HUES64 (cell line): ENCODE measurements at regions not wholly inside any gene's neighbourhood (a gene's known extent, or its start where the extent isn't known, plus 50 kb on each side); places are given as distances from the start of the nearest gene placed in this dataset.

Experiments
- H3K27ac ChIP-seq: 2 replicates; pipeline ENCODE4 v1.7.0; 2013; ENCODE audit warnings: low read depth, low read length, inconsistent platforms
- H3K27me3 ChIP-seq: 2 replicates; pipeline ENCODE4 v1.6.1; 2013; ENCODE audit warnings: mild to moderate bottlenecking, low read length; ENCODE audit not compliant: insufficient read depth
- H3K36me3 ChIP-seq: 2 replicates; pipeline ENCODE4 v1.6.1; 2013; ENCODE audit warnings: mild to moderate bottlenecking, low read length; ENCODE audit not compliant: insufficient read depth
- H3K4me1 ChIP-seq: 2 replicates; pipeline ENCODE4 v1.6.1; 2013; ENCODE audit warnings: mild to moderate bottlenecking, low read length, moderate library complexity; ENCODE audit not compliant: insufficient read depth
- H3K4me3 ChIP-seq: 2 replicates; pipeline ENCODE4 v1.5.1; 2013; ENCODE audit warnings: mild to moderate bottlenecking, low read length, moderate library complexity
- H3K9ac ChIP-seq: 2 replicates; pipeline ENCODE4 v1.6.1; 2013; ENCODE audit warnings: mild to moderate bottlenecking, low read depth, low read length
- H3K9me3 ChIP-seq: 2 replicates; pipeline ENCODE4 v1.6.1; 2013; ENCODE audit warnings: low read depth, low read length; ENCODE audit not compliant: insufficient read depth
- WGBS: fragments of 150-250, 120-280 bp; methylation state at CpG from one replicate; pipeline ENCODE4 v1.1.7; 2013; ENCODE audit warnings: missing lambda C conversion rate; 5-methylcytosine and 5-hydroxymethylcytosine counted together

DNA sequence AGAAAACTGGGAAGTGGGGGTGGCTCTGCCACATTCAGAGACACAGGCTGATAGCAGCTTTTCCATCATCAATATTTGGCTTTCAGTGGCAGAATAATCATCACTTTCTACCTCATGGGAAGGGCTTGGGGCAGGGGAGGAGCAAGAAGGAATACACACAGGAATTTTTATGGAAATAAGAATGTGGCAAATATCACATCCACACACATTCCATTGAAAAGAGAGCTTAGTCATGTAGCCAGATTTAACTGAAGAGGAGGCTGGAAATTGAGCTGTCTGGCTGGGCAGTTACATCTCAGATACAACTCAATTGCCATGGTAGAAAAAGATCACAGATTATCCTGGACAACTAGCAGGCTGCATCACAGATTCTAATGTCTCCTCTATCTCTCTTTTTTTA, 1474.0 kb upstream of the ACVR2A start:
- no peak overlapping the region for H3K4me3 ChIP-seq
- no peaks in the 10 kb centered on the region for H3K27me3 ChIP-seq
- H3K9ac ChIP-seq, result no peak overlapping the region
- no peaks in the 10 kb centered on the region for H3K36me3 ChIP-seq
- no peaks in the 10 kb centered on the region for H3K4me1 ChIP-seq
- H3K27ac ChIP-seq, result 0 out of 2 replicates have a peak overlapping the region, but pooled peaks have one; percentile 13
- H3K9me3 ChIP-seq, result no peaks in the 10 kb centered on the region

DNA sequence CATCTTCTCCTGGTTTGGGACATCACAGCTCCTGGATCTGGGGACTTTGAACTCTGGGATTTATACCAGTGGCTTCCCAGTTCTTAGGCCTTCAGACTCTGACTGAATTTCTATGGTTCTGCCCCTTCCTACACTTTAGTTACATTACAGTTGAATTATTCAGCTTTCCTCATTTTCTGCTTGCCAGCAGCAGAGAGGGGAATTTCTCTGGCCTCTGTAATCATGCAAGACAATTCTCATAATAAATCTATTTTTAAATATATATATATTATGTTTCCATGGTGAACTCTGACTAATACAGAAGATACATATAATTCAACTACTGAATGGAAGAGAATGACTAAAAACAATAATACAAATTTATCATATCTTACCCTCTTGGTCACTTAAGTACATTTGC, 1478.6 kb upstream of the ACVR2A start:
- H3K27ac ChIP-seq, result no peak overlapping the region
- H3K36me3 ChIP-seq, result no peaks in the 10 kb centered on the region
- no peak overlapping the region for H3K4me3 ChIP-seq
- no peaks in the 10 kb centered on the region for H3K27me3 ChIP-seq
- H3K9ac ChIP-seq, result no peak overlapping the region
- no peaks in the 10 kb centered on the region for H3K4me1 ChIP-seq
- no peaks in the 10 kb centered on the region for H3K9me3 ChIP-seq

DNA sequence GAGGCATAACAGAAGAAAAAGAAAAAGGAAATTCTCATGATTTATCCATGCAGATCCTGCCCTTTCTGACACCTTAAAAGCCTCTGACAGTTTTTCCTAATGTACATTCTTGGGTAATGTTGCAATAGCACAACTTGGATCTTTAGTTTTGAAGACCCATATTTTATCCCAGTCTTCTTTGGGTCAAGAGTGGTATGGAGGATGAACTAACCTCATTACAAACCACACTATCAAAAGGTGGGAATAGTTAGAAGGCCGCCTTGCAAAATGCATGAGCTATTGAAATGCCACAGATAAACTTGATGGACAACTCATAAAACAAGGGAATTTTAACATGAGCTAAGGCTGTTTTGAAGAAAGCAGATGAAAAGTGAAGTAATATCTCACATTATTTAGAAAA, 1479.8 kb upstream of the ACVR2A start:
- H3K4me1 ChIP-seq, result no peaks in the 10 kb centered on the region
- WGBS, result no CpG with 5 or more reads among the region's 1 CpG
- no peak overlapping the region for H3K9ac ChIP-seq
- H3K36me3 ChIP-seq, result no peaks in the 10 kb centered on the region
- no peaks in the 10 kb centered on the region for H3K9me3 ChIP-seq
- H3K4me3 ChIP-seq, result no peak overlapping the region
- H3K27ac ChIP-seq, result no peak overlapping the region
- H3K27me3 ChIP-seq, result no peaks in the 10 kb centered on the region

DNA sequence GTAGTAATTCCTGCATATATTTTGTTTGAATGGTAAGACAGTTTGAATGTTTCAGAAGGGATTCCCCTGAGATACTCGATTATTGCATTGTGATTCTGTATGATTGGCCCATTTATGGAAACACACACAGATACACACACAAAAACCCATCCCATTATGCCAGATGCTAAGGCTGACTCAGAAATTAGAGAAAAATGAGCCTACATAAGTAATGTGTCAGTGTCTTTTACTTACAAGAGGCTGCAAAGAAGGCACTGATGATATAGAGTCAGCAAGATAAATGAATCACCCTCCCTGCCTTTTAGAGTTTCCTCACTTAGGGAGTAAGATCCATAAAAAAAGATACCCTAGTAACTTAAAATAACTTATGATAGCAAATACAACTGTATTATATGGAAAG, 1481.1 kb upstream of the ACVR2A start:
- no peak overlapping the region for H3K4me3 ChIP-seq
- H3K9me3 ChIP-seq, result peaks cover 5% of the 10 kb centered on the region; the same call in 1 of the 2 replicates
- WGBS, result no CpG with 5 or more reads among the region's 1 CpG
- H3K36me3 ChIP-seq, result no peaks in the 10 kb centered on the region
- H3K27ac ChIP-seq, result no peak overlapping the region
- H3K27me3 ChIP-seq, result no peaks in the 10 kb centered on the region
- no peaks in the 10 kb centered on the region for H3K4me1 ChIP-seq
- no peak overlapping the region for H3K9ac ChIP-seq

DNA sequence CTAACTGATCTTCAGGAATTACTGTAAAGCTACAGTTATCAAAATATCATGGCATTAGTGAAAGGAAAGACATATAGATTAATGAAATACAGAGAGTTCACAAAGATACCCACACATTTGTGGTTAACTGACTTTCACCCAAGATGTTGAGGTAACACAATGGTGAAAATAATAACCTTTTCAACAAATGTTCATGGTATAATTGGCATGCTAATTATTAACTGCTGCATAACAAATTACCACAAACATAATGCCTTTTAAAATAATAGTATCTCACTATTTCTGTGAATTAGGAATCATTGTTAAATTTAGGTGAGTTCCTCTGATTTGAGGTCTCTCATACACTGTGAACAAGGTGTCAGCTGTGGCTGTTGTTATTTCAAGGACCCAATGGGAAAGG, 1493.1 kb upstream of the ACVR2A start:
- Histone ChIP-seq H3K4me3 (no peak overlapping the region), H3K4me1 (no peaks in the 10 kb centered on the region), H3K36me3 (no peaks in the 10 kb centered on the region), H3K9me3 (no peaks in the 10 kb centered on the region), H3K9ac (no peak overlapping the region), H3K27ac (no peak overlapping the region), H3K27me3 (no peaks in the 10 kb centered on the region)

DNA sequence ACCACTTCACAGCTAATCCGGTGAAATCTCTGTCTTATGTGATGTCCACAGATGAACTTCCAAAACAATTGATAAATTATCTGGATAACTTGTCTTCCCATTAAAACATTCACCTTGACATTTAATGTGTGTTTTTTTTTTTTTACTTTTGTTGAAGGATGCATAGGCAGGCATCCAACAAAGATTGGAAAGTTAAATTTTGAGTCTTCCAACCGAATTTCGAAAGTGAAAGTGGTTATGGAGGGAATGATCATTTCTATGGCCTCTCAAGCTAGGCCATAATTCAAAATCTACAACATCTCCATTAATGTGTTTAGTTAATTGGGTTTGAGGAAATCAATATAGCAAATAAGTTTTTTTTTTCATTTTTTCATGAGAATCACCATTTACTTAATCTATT, 1495.5 kb upstream of the ACVR2A start:
- Histone ChIP-seq H3K36me3 (no peaks in the 10 kb centered on the region), H3K27me3 (no peaks in the 10 kb centered on the region), H3K4me3 (no peak overlapping the region), H3K9ac (no peak overlapping the region), H3K4me1 (no peaks in the 10 kb centered on the region), H3K27ac (no peak overlapping the region), H3K9me3 (no peaks in the 10 kb centered on the region)
- 94% methylated on average over 3 of the region's 3 CpGs for WGBS

DNA sequence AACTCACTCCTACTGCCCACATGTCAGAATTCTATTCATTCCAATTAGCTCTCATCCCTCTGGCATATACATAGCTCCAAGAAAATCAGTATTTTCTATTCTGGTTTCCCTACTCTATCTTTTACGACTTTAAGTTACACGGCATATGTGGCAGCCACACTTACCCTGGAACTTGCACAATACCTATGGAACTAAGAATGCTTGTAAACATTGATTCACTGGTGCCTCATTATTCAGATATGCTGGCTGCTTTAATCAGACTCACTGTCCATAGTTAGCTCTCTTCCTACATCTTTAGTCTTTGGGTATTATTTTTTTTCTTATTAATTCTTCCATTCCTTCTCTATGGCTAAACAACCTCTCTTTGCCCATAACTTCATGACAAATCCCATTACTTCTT, 1519.9 kb upstream of the ACVR2A start:
- H3K4me3 ChIP-seq, result no peak overlapping the region
- H3K27ac ChIP-seq, result no peak overlapping the region
- H3K4me1 ChIP-seq, result no peaks in the 10 kb centered on the region
- H3K9ac ChIP-seq, result no peak overlapping the region
- H3K36me3 ChIP-seq, result no peaks in the 10 kb centered on the region
- no peaks in the 10 kb centered on the region for H3K27me3 ChIP-seq
- no peaks in the 10 kb centered on the region for H3K9me3 ChIP-seq
- 95% methylated on average over 2 of the region's 2 CpGs for WGBS

DNA sequence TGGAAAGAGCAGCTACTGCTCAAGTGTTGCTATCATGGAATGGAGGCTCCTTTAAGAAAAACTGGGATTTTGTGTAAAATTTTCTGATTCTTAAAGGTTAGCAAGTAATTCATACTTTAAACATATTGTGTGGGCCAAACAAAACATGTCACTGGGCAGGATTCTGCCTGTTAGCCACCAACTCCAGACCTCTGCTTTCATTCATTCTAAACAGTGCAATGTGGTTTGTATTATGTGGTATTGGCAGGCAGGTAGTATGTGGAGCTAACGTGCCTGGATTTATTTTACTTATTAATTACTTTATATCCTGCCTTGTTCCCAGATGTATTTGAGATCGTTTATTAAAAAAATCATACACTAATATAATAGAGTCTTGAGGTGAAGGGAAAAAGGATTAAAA, 1521.3 kb upstream of the ACVR2A start:
- no peak overlapping the region for H3K4me3 ChIP-seq
- H3K9me3 ChIP-seq, result no peaks in the 10 kb centered on the region
- no peak overlapping the region for H3K9ac ChIP-seq
- no peak overlapping the region for H3K27ac ChIP-seq
- H3K36me3 ChIP-seq, result no peaks in the 10 kb centered on the region
- WGBS, result no CpG with 5 or more reads among the region's 2 CpGs
- no peaks in the 10 kb centered on the region for H3K27me3 ChIP-seq
- H3K4me1 ChIP-seq, result no peaks in the 10 kb centered on the region

DNA sequence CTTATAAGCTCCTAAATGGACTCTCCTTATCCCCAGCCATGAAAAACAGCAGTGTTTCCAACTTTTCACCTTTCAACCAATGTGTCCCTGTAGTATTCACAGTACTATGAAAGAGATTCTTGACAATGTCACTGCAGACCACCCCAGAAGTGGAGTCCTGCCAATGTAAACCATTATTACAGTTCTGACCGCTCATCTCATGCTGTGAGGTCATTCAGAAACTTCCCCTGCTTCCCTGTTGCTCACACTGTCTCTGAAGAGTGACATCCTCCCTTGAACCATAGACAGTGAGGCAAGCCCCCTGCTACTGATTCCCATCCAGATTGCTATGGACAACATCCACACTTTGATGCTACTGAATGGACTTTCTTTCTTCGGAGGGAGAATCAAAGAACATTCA, 1523.7 kb upstream of the ACVR2A start:
- 85% methylated on average over 2 of the region's 2 CpGs for WGBS
- Histone ChIP-seq H3K4me3 (no peak overlapping the region), H3K36me3 (no peaks in the 10 kb centered on the region), H3K27me3 (no peaks in the 10 kb centered on the region), H3K27ac (no peak overlapping the region), H3K9ac (no peak overlapping the region), H3K9me3 (no peaks in the 10 kb centered on the region), H3K4me1 (no peaks in the 10 kb centered on the region)

DNA sequence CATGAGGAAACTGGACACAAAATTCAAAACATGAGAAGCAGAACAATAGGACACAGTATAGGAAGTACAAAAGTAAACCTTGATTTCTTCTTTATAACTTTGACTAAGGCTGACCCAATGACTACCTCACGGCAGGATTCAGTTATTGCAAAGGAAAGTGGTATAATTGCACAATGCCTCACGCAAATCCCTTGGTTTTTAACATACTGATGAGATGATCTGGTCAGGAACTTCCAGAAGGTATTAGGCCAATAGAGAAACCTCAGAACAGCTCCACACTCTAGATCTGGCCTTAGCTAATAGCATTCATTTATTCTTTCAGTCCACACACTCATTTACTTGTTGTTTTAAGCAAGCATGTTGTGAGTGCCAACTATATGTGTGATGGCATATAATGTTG, 1526.9 kb upstream of the ACVR2A start:
- WGBS, result 92% methylated on average over 2 of the region's 2 CpGs
- H3K4me3 ChIP-seq, result no peak overlapping the region
- no peaks in the 10 kb centered on the region for H3K4me1 ChIP-seq
- H3K9me3 ChIP-seq, result no peaks in the 10 kb centered on the region
- no peaks in the 10 kb centered on the region for H3K36me3 ChIP-seq
- no peak overlapping the region for H3K9ac ChIP-seq
- no peaks in the 10 kb centered on the region for H3K27me3 ChIP-seq
- no peak overlapping the region for H3K27ac ChIP-seq

DNA sequence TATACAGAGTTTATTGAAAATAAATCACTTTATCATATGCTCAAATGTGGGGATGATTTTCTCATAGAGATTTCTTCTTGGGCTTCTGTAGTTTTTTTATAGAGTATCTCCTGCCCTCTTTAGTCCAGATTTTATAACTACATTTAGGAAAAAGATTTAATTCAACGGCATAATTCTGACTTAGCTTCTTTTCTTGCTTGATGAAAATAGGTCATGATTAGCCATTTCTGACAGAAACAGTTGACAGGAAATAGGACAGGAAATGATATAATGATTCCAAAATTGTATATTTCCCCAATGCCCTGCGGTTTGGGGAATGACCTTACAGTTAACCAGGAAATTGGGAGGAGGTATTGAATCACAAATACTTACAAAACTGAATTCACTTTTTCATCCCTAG, 1531.9 kb upstream of the ACVR2A start:
- WGBS, result 80% methylated on average over 2 of the region's 2 CpGs
- no peak overlapping the region for H3K27ac ChIP-seq
- H3K9ac ChIP-seq, result no peak overlapping the region
- no peaks in the 10 kb centered on the region for H3K27me3 ChIP-seq
- H3K4me3 ChIP-seq, result no peak overlapping the region
- H3K9me3 ChIP-seq, result no peaks in the 10 kb centered on the region
- H3K36me3 ChIP-seq, result no peaks in the 10 kb centered on the region
- H3K4me1 ChIP-seq, result no peaks in the 10 kb centered on the region

DNA sequence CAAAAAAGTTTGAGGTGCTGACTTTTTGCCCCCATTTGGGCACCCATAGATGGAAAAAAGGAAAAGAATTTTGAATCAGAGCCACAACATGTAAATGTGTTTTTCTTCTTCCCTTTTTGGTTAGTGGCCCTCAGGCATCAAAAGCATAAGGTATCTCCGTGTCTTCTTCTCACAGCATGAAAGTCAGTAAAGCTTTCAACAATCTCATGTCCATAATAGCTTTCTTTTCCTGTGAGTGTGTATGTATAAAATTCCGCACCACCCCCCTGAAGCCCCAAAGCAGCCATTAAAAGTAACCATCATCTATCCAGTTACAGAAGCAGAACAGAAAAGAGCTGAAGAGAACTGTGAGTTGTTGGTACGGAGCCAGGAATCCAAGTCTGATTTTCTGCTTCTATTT, 1539.7 kb upstream of the ACVR2A start:
- no peak overlapping the region for H3K9ac ChIP-seq
- no peaks in the 10 kb centered on the region for H3K36me3 ChIP-seq
- no peak overlapping the region for H3K27ac ChIP-seq
- no peak overlapping the region for H3K4me3 ChIP-seq
- no peaks in the 10 kb centered on the region for H3K4me1 ChIP-seq
- WGBS, result 92% methylated on average over 1 of the region's 3 CpGs
- H3K9me3 ChIP-seq, result no peaks in the 10 kb centered on the region
- no peaks in the 10 kb centered on the region for H3K27me3 ChIP-seq
